ENCODE measurements at regions not wholly inside any gene's neighbourhood (a gene's known extent, or its start where the extent isn't known, plus 50 kb on each side); places are given as distances from the start of the nearest gene placed in this dataset.

DNA sequence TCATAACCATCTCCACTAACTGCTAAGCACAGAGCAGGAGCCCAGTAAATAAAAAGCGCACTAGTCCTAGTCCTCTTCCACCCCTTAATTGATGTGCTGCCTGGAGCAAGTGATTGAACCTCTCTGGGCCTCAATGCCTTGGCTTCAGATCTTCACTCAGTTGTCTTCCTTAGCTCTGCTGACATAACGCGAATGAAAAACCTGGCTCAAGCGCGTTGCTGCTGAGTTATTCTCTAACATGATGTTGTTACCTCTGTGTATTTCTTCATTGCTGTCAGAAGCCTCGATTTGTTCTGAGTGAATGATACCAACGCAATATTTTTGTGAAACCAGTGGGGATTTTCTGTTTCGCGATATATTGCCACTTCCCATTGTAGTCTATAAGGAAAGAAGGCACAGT, 185.1 kb upstream of the CCND2 start:
- Histone ChIP-seq H3K27ac (no peak overlapping the region), H3K4me3 (ENCODE audit: low read depth, low read length) (no peak overlapping the region), H3K4me2 (ENCODE audit: low read length) (no peak overlapping the region), H2AFZ (no peak overlapping the region), H3K36me3 (ENCODE audit: control insufficient read depth, insufficient read depth, low read length) (no peaks in the 10 kb centered on the region), H3K9ac (no peak overlapping the region), H3K27me3 (ENCODE audit: control insufficient read depth, insufficient read depth, low read length) (no peaks in the 10 kb centered on the region), H3K79me2 (no peaks in the 10 kb centered on the region), H3K9me3 (ENCODE audit: control insufficient read depth, low read length) (no peaks in the 10 kb centered on the region), H3K4me1 (no peaks in the 10 kb centered on the region)
- TF ChIP-seq, protein P1, sequence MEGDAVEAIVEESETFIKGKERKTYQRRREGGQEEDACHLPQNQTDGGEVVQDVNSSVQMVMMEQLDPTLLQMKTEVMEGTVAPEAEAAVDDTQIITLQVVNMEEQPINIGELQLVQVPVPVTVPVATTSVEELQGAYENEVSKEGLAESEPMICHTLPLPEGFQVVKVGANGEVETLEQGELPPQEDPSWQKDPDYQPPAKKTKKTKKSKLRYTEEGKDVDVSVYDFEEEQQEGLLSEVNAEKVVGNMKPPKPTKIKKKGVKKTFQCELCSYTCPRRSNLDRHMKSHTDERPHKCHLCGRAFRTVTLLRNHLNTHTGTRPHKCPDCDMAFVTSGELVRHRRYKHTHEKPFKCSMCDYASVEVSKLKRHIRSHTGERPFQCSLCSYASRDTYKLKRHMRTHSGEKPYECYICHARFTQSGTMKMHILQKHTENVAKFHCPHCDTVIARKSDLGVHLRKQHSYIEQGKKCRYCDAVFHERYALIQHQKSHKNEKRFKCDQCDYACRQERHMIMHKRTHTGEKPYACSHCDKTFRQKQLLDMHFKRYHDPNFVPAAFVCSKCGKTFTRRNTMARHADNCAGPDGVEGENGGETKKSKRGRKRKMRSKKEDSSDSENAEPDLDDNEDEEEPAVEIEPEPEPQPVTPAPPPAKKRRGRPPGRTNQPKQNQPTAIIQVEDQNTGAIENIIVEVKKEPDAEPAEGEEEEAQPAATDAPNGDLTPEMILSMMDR (IDR thresholded peaks at IDR 0.05): no peak

DNA sequence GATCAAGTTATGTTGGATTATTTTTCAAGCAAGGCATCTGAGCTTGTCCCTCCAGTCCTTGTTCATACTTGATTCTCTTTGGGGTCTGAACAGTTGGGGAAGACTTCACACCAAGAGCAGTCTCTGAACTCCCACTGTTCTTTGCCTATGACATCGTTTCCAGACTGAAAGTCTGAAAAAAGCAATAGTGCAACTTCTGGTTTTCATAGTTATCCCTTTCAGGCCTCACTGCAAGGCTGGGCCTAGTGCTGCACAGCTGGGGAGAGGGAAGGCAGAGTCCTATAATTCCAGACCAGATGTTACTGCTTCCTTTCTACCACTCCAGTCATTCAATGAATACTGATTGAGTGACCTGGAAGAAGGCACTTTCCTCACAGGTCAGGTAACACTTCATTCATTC, 187.1 kb upstream of the CCND2 start:
- Histone ChIP-seq H3K27me3 (ENCODE audit: control insufficient read depth, insufficient read depth, low read length) (no peaks in the 10 kb centered on the region), H3K36me3 (ENCODE audit: control insufficient read depth, insufficient read depth, low read length) (no peaks in the 10 kb centered on the region), H2AFZ (no peak overlapping the region), H3K79me2 (no peaks in the 10 kb centered on the region), H3K4me2 (ENCODE audit: low read length) (no peak overlapping the region), H3K9me3 (ENCODE audit: control insufficient read depth, low read length) (no peaks in the 10 kb centered on the region), H3K27ac (no peak overlapping the region), H3K4me3 (ENCODE audit: low read depth, low read length) (no peak overlapping the region), H3K9ac (no peak overlapping the region), H3K4me1 (no peaks in the 10 kb centered on the region)
- TF ChIP-seq, protein P1 (IDR thresholded peaks at IDR 0.05): no peak

DNA sequence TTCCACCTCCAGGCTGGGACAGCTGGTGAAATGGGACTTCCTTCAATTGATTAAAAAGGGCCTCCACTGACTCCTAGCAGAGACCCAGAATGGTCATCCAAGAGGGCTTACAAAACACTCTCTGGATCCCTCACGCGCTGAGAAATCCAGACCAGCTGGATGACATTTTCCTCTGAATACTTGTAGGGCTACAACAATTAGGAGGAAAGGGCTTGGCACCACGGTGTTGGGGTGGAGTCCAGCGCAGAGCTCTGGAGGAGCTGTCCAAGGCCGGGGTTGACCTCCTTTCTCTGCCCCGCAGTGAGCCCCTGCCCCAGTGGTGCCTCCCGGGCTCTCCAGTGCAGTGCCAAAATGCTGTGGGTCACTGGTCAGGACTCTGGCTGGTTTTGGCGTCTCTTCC, 189.0 kb upstream of the CCND2 start:
- H3K79me2 ChIP-seq: no peaks in the 10 kb centered on the region
- H3K9ac ChIP-seq: no peak overlapping the region
- no peaks in the 10 kb centered on the region for H3K9me3 ChIP-seq (ENCODE audit: control insufficient read depth, low read length)
- H3K27me3 ChIP-seq (ENCODE audit: control insufficient read depth, insufficient read depth, low read length): no peaks in the 10 kb centered on the region
- H3K4me2 ChIP-seq (ENCODE audit: low read length): no peak overlapping the region
- no peak overlapping the region for H2AFZ ChIP-seq
- H3K27ac ChIP-seq: no peak overlapping the region
- H3K4me1 ChIP-seq: no peaks in the 10 kb centered on the region
- H3K4me3 ChIP-seq (ENCODE audit: low read depth, low read length): no peak overlapping the region
- no peaks in the 10 kb centered on the region for H3K36me3 ChIP-seq (ENCODE audit: control insufficient read depth, insufficient read depth, low read length)
- TF ChIP-seq, protein P1 (IDR thresholded peaks at IDR 0.05): no peak

DNA sequence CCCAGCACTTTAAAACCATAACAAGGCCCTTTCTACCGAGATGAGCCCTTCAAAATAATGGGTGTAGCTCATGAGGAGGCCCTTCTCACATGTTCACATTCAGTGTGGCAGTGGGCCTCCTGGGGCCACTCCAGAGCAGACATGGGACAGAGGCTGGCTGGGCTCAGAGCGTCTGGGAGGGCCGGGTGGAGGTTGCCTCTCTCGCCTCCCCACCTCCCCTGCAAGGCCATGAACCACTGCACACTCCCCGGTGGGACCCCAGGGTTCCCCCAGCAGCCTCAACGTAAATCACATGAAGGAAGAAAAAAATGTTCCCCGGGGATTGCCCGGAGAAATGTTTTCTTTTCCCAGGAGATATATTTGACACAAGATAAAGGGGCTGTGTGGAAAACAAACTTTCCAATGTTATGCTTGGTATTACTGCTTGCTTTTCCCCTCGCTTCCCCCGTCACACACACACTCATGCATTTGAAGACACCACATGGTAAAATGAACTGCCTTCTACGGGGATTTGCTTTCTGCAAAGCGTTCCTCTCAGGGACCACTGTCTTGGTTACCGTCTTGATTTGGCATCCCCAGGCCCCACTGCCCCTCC, 190.7 kb upstream of the CCND2 start:
- Histone ChIP-seq H3K36me3 (ENCODE audit: control insufficient read depth, insufficient read depth, low read length) (no peaks in the 10 kb centered on the region), H3K4me1 (no peaks in the 10 kb centered on the region), H3K79me2 (no peaks in the 10 kb centered on the region), H3K9me3 (ENCODE audit: control insufficient read depth, low read length) (no peaks in the 10 kb centered on the region), H3K9ac (no peak overlapping the region), H3K27ac (no peak overlapping the region), H2AFZ (no peak overlapping the region), H3K4me3 (ENCODE audit: low read depth, low read length) (no peak overlapping the region), H3K27me3 (ENCODE audit: control insufficient read depth, insufficient read depth, low read length) (no peaks in the 10 kb centered on the region), H3K4me2 (ENCODE audit: low read length) (no peak overlapping the region)
- TF ChIP-seq, protein P1 (IDR thresholded peaks at IDR 0.05): no peak

DNA sequence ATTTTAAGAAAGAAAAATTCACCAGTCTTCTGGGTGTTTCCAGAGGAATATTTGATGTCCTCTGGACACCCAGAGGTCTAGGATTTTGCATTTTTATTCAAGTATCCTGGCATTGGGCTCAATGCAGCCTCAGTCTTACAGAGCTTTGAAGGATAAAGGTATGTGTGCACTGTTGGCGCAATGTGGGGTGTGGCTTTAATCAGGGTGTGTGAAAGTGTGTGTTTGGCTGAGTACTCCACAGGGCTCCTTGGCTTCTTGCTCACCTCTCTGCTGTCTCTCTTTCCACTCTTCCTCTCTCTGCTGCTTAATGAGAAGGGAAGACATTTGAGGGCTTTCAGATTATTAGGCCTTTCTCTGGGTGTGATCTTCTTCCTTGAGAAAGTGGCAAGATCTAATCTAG, 193.3 kb upstream of the CCND2 start:
- no peaks in the 10 kb centered on the region for H3K36me3 ChIP-seq (ENCODE audit: control insufficient read depth, insufficient read depth, low read length)
- TF ChIP-seq, protein P1 (IDR thresholded peaks at IDR 0.05): no peak

More for the DNA sequence above, 193.3 kb upstream of the CCND2 start:
- Histone ChIP-seq H2AFZ (no peak overlapping the region), H3K4me1 (no peaks in the 10 kb centered on the region), H3K79me2 (no peaks in the 10 kb centered on the region), H3K9ac (no peak overlapping the region), H3K4me3 (ENCODE audit: low read depth, low read length) (no peak overlapping the region), H3K27me3 (ENCODE audit: control insufficient read depth, insufficient read depth, low read length) (no peaks in the 10 kb centered on the region), H3K27ac (no peak overlapping the region), H3K9me3 (ENCODE audit: control insufficient read depth, low read length) (no peaks in the 10 kb centered on the region), H3K4me2 (ENCODE audit: low read length) (no peak overlapping the region)

Data from parathyroid adenoma (tissue), 2 donors.